Brain microvascular endothelial cell (primary cell): ENCODE measurements at regions not wholly inside any gene's neighbourhood (a gene's known extent, or its start where the extent isn't known, plus 50 kb on each side); places are given as distances from the start of the nearest gene placed in this dataset.

Source experiments
- DNase-seq: peaks from one replicate; pipeline ENCODE4 v3.0.0-alpha.2; 2020
- H3K27ac ChIP-seq: fragments of 250-450 bp; sonication (Bioruptor Pico); 2 replicates; pipeline ENCODE4 v1.5.1; 2020; ENCODE audit warnings: mild to moderate bottlenecking, moderate library complexity
- H3K27me3 ChIP-seq: fragments of 250-450 bp; sonication (Bioruptor Pico); replicated peaks from 2 replicates; pipeline ENCODE4 v1.5.1; 2020; ENCODE audit warnings: mild to moderate bottlenecking
- H3K36me3 ChIP-seq: fragments of 250-450 bp; sonication (Bioruptor Pico); replicated peaks from 2 replicates; pipeline ENCODE4 v1.5.1; 2020; ENCODE audit warnings: mild to moderate bottlenecking
- H3K4me3 ChIP-seq: 2 replicates; pipeline ENCODE4 v1.5.1; 2011; ENCODE audit warnings: low read depth, mild to moderate bottlenecking, control low read depth, low read length, moderate library complexity
- CTCF ChIP-seq: IDR thresholded peaks from 2 replicates; pipeline ENCODE4 v1.5.1; 2011; ENCODE audit warnings: low read depth, mild to moderate bottlenecking, moderate library complexity, low read length, control low read depth, inconsistent platforms; ENCODE audit errors: missing control alignments
- in situ Hi-C: cut with HindIII; loops from 2 replicates; pipeline ENCODE4 v1.10.0; 2017; ENCODE audit warnings: low sequenced_read_pairs, low pct_ligation_motif_present

- in situ Hi-C loops: no loop called here
- TF ChIP-seq CTCF: no peak
- no peak for DNase-seq
- H3K4me3 ChIP-seq: no peak overlapping the region
- no peak overlapping the region for H3K27ac ChIP-seq
- H3K27me3 ChIP-seq: no peaks in the 10 kb centered on the region
- no peaks in the 10 kb centered on the region for H3K36me3 ChIP-seq
These were observed 341.3 kb upstream of the CFAP20DC start for GRCh38 chr3:59391131-59391530.

GRCh38 chr3:59388555-59389270 lies 338.9 kb upstream of the CFAP20DC start:
- no peak for TF ChIP-seq CTCF
- in situ Hi-C loops: no loop called here
- no peaks in the 10 kb centered on the region for H3K27me3 ChIP-seq
- H3K27ac ChIP-seq: no peak overlapping the region
- H3K36me3 ChIP-seq: no peaks in the 10 kb centered on the region
- no peak overlapping the region for H3K4me3 ChIP-seq
- no peak for DNase-seq

- no peak overlapping the region for H3K4me3 ChIP-seq
- no peak overlapping the region for H3K27ac ChIP-seq
- no peaks in the 10 kb centered on the region for H3K36me3 ChIP-seq
- in situ Hi-C loops: no loop called here
- H3K27me3 ChIP-seq: no peaks in the 10 kb centered on the region
- DNase-seq: no peak
- no peak for TF ChIP-seq CTCF
These were observed 336.3 kb upstream of the CFAP20DC start for GRCh38 chr3:59386165-59386564.

GRCh38 chr3:59385547-59385946 lies 335.7 kb upstream of the CFAP20DC start:
- in situ Hi-C loops: no loop called here
- no peaks in the 10 kb centered on the region for H3K27me3 ChIP-seq
- DNase-seq: no peak
- no peak for TF ChIP-seq CTCF
- no peak overlapping the region for H3K27ac ChIP-seq
- no peak overlapping the region for H3K4me3 ChIP-seq
- no peaks in the 10 kb centered on the region for H3K36me3 ChIP-seq

GRCh38 chr3:59381282-59381681 lies 331.5 kb upstream of the CFAP20DC start:
- DNase-seq: no peak
- Histone ChIP-seq H3K27ac (no peak overlapping the region), H3K27me3 (no peaks in the 10 kb centered on the region), H3K36me3 (no peaks in the 10 kb centered on the region), H3K4me3 (no peak overlapping the region)
- TF ChIP-seq CTCF: no peak
- in situ Hi-C loops: no loop called here

GRCh38 chr3:59380146-59380545 lies 330.3 kb upstream of the CFAP20DC start:
- in situ Hi-C loops: no loop called here
- TF ChIP-seq CTCF: no peak
- Histone ChIP-seq H3K27me3 (no peaks in the 10 kb centered on the region), H3K36me3 (no peaks in the 10 kb centered on the region), H3K27ac (no peak overlapping the region), H3K4me3 (no peak overlapping the region)
- DNase-seq: no peak
